ENCODE measurements at regions not wholly inside any gene's neighbourhood (a gene's known extent, or its start where the extent isn't known, plus 50 kb on each side); places are given as distances from the start of the nearest gene placed in this dataset.

DNA sequence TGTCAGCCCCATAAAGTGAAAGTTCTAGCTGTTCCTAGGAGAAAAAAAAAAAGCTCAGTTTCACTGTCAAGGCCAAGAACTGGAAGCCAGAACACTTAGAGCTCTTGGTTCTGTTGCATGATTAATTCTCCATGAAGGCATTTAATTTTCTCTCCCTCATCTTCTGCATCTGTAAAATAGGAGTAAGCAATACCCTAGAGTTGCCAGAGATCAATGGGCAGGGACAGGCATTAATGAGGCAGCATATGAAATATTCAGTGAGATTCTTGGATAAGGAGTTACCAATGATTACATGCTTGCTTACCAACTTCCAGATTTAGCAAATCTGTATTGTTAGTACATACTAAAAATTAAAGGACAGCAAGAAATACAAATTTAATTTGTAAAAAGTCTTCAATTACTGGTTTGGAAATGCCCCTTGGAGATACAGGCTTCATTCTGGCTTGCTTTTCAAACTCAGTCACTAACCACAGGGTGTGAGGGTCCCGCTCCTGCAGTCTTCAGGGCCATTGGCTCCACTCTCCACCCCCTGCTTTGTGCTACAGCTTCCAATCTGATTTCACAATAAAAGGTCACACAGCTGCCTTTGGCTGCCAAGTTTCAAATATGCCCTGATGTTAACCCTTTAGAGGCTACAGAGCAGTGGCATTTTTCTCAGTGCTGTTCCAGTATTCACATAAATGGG lies 624.6 kb downstream of the BNC2 start:
- no peak for ATAC-seq
- DNase-seq (ENCODE audit: low spot score in 2 of 2), result no peak
- no peak overlapping the region for H3K27ac Mint-ChIP-seq
- peaks cover 4% of the 10 kb centered on the region in 2 donors for H3K9me3 Mint-ChIP-seq
- H3K36me3 Mint-ChIP-seq, result no peaks in the 10 kb centered on the region

DNA sequence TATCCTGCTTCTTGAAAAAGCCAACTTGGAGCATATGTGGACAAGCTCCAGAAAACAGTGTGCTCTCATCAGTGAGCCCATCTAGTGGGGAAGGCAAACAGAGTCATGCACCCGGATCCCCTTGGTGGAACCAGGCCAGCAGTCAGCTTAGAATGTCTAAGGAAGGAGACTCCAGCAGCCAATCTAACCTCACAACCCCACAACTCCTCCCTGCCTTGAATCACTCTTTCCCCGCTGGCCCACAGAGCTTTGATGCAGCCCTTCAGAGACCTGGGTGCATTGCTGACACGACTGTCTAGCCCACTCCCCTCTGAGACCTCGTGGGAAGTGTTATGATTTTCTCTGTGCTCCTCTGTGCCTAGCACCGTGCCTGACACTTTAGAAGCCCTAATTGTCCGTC lies 623.7 kb downstream of the BNC2 start:
- no peak for DNase-seq (ENCODE audit: low spot score in 2 of 2)
- Mint-ChIP-seq H3K36me3 (no peaks in the 10 kb centered on the region), H3K9me3 (peaks cover 2 to 4% of the 10 kb centered on the region in 2 donors), H3K27ac (no peak overlapping the region)
- no peak for ATAC-seq

DNA sequence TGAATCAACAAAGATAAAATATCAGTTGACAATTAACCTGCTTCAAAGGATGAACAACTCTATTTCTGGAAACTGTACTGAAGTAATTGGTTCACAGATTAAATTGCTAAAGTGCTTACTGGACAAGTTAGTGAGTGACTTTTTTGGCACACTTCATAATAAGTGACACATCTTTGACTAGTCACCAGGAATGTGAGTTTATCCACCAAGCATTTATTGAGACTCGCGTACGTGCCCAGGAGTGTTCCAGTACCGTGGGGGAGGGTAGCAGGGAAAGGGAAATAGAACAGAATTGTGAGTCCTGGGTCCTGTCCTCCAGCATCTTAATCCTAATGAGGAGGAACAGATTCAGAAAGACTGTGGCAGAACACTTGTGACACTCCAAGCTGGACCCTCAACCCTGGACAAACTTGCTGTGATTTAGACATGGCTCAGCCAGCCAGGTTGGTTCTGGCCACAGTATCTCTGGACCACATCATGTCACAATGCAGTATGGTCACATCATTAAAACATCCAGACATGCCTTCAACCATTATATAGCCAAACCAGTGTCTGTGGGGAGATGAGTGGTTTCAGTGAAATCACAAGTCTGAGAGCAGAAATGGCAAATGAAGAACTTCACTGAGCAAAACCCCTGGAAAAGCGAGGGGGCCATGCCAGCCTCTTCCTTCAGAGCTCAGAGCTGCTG lies 623.1 kb downstream of the BNC2 start:
- DNase-seq (ENCODE audit: low spot score in 2 of 2), result no peak
- Mint-ChIP-seq H3K36me3 (no peaks in the 10 kb centered on the region), H3K27ac (no peak overlapping the region), H3K9me3 (peaks cover 3 to 4% of the 10 kb centered on the region in 2 donors)
- no peak for ATAC-seq

DNA sequence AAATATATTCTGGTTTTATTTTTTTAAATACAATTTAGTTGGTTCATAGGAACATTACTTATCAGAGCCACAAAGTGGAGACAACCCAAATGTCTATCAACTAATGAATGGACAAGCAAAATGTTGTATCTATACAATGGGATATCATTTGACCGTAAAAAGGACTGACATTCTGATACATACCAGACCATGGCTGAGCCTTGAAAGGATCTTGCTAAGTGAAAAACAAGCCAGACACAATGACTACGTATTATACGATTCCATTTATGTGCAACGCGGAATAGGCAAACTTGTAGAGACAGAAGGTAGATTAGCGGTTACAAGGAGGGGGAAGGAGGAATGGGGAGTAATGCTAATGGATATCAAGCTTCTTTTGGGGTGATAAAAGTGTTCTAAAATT lies 621.6 kb downstream of the BNC2 start:
- Mint-ChIP-seq H3K9me3 (peaks cover 3 to 4% of the 10 kb centered on the region in 2 donors), H3K36me3 (no peaks in the 10 kb centered on the region), H3K27ac (no peak overlapping the region)
- ATAC-seq, result no peak
- DNase-seq (ENCODE audit: low spot score in 2 of 2), result no peak

DNA sequence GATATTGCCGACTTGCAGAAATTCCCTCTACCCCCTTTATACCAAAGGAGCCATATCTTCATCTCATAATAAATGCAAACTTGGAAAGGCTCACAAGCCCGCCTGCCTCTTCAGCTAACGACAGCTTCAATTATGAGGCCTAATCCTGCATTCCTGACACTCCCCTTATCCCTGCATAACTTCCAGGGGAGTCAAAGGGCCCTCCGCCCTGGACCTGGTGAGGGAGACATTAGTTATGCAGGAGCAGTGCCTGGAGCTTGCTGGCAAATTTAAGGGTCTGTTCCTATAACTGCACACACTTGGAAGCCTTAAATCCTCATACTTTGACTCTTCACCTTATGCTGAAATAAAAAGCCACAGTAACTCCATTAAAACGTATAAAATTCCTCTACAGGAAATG lies 617.9 kb downstream of the BNC2 start:
- Mint-ChIP-seq H3K9me3 (peaks cover 3 to 5% of the 10 kb centered on the region in 2 donors), H3K27ac (no peak overlapping the region), H3K36me3 (no peaks in the 10 kb centered on the region)
- ATAC-seq (no peak), DNase-seq (ENCODE audit: low spot score in 2 of 2) (no peak)

DNA sequence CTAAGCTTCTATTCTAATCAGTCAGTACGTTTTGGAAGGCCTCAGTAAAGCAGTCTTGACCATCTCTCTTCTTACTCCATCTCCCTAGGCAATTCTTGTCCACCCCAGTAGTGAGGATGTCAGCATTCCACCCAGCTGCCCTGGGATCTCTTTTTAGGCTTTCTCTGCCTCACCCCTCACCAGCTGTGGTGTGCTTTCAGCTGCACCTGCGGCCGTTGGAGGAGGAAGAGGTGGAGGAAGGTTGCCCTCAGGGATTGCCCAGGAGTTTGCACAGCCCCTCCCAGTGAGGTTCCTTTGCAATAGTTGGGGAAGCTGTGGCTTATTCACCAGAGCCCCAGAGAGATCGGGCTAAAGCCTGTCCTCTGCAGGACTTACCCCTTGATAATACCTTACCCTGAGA lies 615.8 kb downstream of the BNC2 start:
- H3K27ac Mint-ChIP-seq, result no peak overlapping the region
- DNase-seq (ENCODE audit: low spot score in 2 of 2) (no peak), ATAC-seq (no peak)
- no peaks in the 10 kb centered on the region for H3K36me3 Mint-ChIP-seq
- peaks cover 3 to 5% of the 10 kb centered on the region in 2 donors for H3K9me3 Mint-ChIP-seq

DNA sequence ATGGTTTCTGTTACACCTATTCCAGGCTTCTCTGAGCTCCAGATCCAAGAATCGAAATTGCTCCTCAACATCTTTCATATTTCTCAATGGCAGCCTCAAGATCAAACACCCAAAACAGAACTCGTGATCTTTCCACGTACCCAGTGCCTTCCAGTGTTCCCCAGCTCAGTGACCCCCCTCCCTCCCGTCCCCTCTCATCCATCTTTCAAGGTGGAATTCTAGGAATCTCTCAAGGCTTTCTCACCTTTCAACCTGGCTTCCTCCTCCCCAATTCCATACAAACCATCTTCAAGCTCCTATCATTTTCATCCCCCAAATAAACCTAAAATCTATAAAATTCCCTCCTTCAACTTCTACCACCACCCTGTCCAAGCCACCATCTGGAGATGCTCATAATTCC lies 615.3 kb downstream of the BNC2 start:
- Mint-ChIP-seq H3K9me3 (peaks cover 3 to 5% of the 10 kb centered on the region in 2 donors), H3K36me3 (no peaks in the 10 kb centered on the region), H3K27ac (no peak overlapping the region)
- DNase-seq (ENCODE audit: low spot score in 2 of 2) (no peak), ATAC-seq (no peak)

DNA sequence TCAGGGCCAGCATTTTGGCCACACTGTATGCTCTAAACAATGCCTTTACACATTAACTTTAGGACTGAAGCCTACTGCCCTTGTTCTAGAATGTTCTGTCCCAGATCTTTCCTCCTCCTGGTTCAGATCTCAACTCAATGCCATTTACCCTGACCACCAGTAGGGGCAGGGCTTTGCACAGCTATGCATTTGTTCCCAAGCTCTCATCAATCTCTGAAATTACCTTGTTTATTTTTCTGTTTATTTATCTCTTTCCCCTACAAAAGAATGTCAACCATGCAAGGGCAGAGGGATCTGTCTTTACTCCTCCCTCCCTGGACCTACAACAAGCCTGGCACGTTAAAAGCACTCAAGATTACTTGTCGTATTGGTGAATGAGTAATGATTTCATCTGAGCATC lies 612.9 kb downstream of the BNC2 start:
- DNase-seq (ENCODE audit: low spot score in 2 of 2), result no peak
- Mint-ChIP-seq H3K9me3 (peaks cover 0 to 5% of the 10 kb centered on the region in 2 donors), H3K27ac (no peak overlapping the region), H3K36me3 (no peaks in the 10 kb centered on the region)
- ATAC-seq, result no peak

DNA sequence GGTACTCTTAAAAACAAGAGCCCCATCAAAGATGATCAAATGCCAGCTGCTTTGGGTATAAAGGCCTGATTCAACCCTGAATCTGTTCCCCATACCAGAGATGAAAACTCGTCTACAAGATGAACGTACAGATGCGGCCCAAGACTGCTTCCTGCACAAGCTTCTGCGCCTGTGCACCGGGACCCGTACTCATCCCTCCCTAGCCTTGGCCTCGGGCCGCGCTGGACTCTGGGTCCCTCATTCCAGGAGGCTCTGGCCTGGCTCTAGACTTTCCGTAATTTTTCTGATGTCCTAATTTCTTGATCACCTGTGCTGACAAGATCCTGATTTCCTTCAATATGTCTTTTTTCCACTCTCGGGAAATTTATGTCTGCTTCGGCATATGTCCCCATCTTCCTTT lies 612.3 kb downstream of the BNC2 start:
- no peaks in the 10 kb centered on the region for H3K36me3 Mint-ChIP-seq
- DNase-seq (ENCODE audit: low spot score in 2 of 2), result no peak

DNA sequence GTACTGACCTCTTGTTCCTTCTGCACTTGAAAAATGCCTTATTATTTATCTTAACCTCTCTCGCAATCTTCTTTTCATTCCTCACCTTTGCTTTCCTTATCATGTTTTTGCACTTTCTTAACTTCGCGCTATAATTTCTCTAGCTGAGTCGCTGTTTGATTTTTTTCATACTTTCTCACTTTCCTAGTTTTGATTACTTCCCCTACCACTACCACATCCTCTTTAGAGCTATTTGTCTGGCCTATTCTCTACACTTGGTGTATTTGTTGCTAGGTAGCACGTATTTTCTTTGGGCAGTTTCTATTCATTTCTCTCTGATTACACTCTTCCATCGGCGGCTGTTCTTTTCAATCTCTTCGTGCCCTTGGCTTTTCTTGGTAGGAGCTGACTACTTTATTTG lies 611.8 kb downstream of the BNC2 start:
- peaks cover 0 to 5% of the 10 kb centered on the region in 2 donors for H3K9me3 Mint-ChIP-seq

More for the DNA sequence above, 612.3 kb downstream of the BNC2 start:
- no peak for ATAC-seq
- Mint-ChIP-seq H3K9me3 (peaks cover 0 to 5% of the 10 kb centered on the region in 2 donors), H3K27ac (no peak overlapping the region)

DNA sequence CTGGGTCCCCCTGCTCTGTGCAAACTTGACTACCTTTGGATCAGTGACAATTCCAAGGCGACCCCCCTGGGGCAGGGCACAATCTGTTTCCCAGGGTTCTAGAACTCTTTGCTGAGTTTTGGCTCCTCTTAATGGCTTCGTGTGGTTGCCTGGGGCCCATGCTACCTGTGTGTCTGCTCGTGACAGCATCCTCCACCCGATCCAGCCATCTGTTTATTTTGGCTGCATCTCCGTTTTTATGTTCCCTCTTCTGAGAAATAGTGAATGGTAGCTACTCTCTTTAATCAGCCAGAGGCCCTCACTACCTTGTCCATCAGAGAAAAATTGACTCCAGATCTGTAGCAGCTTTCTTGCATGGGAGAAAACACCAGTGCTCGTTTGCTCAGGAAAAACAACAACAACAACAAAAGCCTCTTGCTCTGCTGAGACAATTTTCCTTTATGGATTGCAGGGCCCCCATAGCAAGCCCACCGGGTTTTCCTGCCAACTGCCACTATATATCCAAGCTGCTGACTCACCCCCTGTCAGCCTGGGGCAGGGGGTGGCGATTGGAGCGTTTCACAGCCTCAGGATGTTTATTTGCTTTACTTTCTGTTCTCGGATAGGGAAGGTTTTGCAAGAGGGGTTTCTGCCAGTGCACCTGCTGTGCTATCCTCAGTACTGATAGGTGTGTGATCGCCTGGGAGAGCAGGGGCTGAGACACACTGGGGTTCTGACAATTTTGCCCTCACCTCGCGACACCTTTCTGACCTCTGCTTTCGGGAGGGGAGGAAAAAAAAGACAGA lies 607.8 kb downstream of the BNC2 start:
- no peaks in the 10 kb centered on the region for H3K36me3 Mint-ChIP-seq
- ATAC-seq, result no peak
- no peak for DNase-seq (ENCODE audit: low spot score in 2 of 2)
- H3K27ac Mint-ChIP-seq, result peak overlapping the region in 1 of 2 donors; percentile 34
- peaks cover 0 to 6% of the 10 kb centered on the region in 2 donors for H3K9me3 Mint-ChIP-seq

More for the DNA sequence above, 611.8 kb downstream of the BNC2 start:
- peak; percentile 22 to 57 for ATAC-seq
- H3K27ac Mint-ChIP-seq, result no peak overlapping the region
- H3K36me3 Mint-ChIP-seq, result no peaks in the 10 kb centered on the region
- no peak for DNase-seq (ENCODE audit: low spot score in 2 of 2)

DNA sequence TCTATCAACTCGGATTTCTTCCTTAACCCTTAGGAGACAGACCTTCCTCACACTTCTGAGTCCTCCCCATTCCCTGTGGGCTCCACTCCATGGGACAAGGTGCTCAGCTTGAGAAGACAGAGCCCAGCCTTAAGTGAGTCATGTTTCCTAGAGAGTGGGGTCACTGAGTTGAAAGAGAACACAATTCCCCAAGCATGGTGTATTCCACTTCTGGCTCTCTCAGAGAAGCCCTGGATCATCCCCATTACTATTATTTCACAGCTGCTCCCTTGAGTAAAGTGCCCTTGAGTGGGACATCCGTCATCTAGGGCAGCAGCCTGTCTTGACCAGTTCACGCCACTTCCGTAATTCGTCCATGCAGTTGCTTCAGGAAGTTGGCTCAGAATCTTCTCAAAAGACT lies 604.8 kb downstream of the BNC2 start:
- Mint-ChIP-seq H3K27ac (peak overlapping the region in 1 of 2 donors; percentile 23), H3K9me3 (peaks cover 0 to 6% of the 10 kb centered on the region in 2 donors), H3K36me3 (no peaks in the 10 kb centered on the region)
- ATAC-seq (no peak), DNase-seq (ENCODE audit: low spot score in 2 of 2) (no peak)

DNA sequence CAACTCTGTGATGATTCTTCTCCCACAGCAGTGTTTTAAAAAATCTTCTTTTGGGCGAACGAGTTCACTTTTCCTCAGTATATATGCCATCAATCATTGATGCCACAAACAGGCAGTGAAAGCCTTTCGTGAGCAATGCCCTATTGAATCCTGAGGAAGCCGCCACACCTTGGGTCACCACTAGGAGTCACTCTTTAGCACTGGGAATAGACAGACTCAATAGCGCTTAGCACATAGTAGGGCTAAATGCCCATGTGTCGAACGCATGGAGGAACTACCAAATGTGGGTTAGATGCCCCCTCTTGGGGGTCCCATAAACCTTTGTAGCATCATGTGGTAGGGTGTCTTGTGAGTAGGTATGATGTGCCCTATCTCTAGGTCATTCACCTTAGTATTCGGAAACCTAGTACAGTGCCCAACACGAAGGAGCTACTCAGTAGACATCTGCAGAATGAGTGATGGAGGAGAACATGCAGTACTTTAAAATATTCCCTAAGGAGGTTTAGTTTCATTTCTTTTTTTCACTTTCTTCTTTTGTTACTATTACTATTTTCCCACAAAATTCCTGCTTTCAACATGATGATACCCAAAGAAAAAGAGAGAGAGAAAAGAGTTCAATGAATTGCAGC lies 603.7 kb downstream of the BNC2 start:
- DNase-seq (ENCODE audit: low spot score in 2 of 2) (peak in 1 of 2 donors; percentile 15), ATAC-seq (no peak)
- H3K9me3 Mint-ChIP-seq, result peaks cover 0 to 6% of the 10 kb centered on the region in 2 donors
- H3K27ac Mint-ChIP-seq, result no peak overlapping the region
- H3K36me3 Mint-ChIP-seq, result no peaks in the 10 kb centered on the region

DNA sequence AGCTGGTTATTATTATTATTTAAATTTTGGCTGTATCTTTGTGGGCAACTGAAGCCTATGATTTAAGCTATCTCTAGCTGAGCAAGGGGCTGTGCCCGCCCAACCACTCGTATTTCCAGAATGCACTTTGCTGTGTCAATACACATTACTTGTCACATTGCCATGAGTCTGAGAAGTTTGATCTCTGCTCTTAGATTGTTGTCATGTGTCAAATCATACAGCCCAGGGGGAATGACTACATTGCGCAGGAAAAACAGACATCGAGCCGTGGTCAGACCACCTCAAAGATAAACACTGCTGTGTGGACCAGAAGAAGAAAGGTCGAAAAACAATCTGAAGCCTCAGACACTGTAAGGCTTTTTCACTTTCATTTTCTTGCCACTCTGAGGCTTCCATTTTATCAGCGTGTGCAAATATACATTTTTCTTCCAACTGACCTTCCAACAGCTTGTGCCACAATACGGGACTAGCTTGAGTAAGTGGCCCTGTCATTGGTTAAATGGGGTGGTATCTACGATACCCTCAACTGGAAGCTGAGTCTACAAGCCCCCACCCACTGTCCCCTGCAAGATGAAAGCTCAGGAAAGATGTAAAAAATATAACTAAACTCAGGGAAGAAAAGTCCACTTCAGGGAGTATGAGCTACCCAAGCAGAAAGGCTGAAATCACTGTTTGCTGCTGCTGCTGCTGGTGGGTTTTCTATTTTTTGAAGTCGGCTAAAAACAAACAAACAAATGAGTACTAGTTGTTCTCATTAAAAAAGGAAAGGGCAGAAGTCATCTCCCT lies 603.0 kb downstream of the BNC2 start:
- ATAC-seq (no peak), DNase-seq (ENCODE audit: low spot score in 2 of 2) (no peak)
- H3K36me3 Mint-ChIP-seq, result no peaks in the 10 kb centered on the region
- H3K27ac Mint-ChIP-seq, result no peak overlapping the region
- H3K9me3 Mint-ChIP-seq, result peaks cover 0 to 6% of the 10 kb centered on the region in 2 donors

DNA sequence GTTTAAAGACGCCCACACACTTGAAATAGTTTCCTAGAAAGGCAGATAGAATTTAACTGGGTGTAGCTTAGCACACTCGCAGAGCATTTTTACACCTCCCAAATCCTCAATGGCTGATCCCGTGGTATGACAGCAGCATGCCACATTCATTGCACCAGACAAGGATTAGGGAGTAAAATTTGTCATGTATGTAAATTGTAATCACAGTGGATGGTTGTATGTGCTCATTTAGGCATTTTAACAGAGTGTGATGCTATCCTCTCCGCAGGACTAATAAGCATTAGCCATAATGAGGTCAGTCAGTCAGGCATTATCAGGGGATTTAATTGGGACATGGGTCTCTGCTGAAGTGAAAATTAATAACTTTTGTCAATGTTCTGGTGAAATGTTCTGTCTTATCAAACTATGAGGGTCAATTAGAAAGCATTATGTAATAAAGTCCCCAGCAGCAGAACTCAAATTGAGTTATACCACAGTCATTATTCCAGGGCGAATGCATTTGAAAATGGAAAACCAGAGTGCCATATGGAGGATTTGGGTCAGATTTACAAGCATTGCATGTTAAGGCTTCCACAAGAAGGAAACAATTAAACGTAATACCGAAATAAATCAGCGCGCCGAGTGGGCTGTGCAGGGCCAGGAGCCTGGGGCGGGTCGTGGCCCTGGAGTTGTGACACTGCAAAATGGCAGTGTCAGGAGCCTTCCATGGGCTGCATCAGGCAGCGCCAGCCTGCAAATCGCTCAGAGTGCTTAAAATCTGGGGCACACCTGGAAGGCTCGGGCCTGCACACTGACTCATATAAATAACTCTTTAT lies 602.2 kb downstream of the BNC2 start:
- Mint-ChIP-seq H3K9me3 (peaks cover 0 to 6% of the 10 kb centered on the region in 2 donors), H3K36me3 (no peaks in the 10 kb centered on the region), H3K27ac (no peak overlapping the region)
- DNase-seq (ENCODE audit: low spot score in 2 of 2), result no peak
- no peak for ATAC-seq

Measured in activated naive CD4-positive, alpha-beta T cell treated with anti-CD3 and anti-CD28 coated beads, Interleukin-2, amount 50 U/mL, for 72 hours (primary cell).